ENCODE measurements at regions not wholly inside any gene's neighbourhood (a gene's known extent, or its start where the extent isn't known, plus 50 kb on each side); places are given as distances from the start of the nearest gene placed in this dataset.

- no peaks in the 10 kb centered on the region for H3K27me3 ChIP-seq (replicated peaks; ENCODE audit: control insufficient read depth, insufficient read depth, low read length, poor library complexity, severe bottlenecking)
- H3K36me3 ChIP-seq (ENCODE audit: control insufficient read depth, insufficient read depth, low read length) = no peaks in the 10 kb centered on the region
- no peak for DNase-seq
- H3K4me1 ChIP-seq (ENCODE audit: control insufficient read depth, insufficient read depth, low read length, poor library complexity, severe bottlenecking) = no peaks in the 10 kb centered on the region
- no peak overlapping the region for H3K27ac ChIP-seq (ENCODE audit: insufficient read depth, low read length, poor library complexity, severe bottlenecking)
- H3K9me3 ChIP-seq (ENCODE audit: control insufficient read depth, low read length) = no peaks in the 10 kb centered on the region
- H3K4me3 ChIP-seq (ENCODE audit: insufficient read depth, low read depth, low read length, poor library complexity, severe bottlenecking) = no peak overlapping the region
Measured at GRCh38 chrX:39758791-39759525, 338.8 kb downstream of the BCOR start.

DNA sequence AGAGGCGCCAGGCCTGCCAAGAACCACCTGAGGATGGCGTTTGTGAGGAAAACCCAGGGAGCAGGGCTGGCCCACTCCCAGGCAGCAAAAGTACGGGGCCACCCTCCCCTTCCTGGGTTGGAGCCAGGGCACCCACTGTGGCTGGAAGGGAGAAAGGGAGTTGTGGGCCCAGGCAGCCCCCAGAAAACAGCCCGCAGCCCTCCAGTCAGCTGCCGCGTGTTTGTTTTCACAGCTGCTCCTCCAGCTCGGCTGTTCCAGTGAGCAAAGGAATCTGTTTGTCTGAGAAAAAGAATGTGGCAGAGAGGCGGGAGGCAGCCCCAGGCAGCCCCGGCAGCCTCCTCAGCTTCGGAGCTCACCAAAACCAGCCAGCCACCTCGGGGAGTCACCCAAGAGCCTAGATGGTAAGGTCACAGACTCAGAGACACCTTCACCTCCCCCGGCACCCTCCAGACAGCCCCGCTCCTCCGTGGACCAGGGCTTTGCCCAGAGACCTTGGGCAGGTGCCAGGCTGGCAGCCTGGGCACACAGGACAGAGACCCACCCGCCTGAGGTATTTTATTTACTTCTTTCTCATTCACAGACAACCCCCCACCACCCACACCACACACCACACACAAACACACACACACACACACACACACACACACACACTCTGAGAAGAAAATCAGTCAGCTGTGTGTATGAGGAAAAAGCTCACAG lies 338.1 kb downstream of the BCOR start:
- no peak for DNase-seq
- H3K4me3 ChIP-seq (ENCODE audit: insufficient read depth, low read depth, low read length, poor library complexity, severe bottlenecking) = no peak overlapping the region
- H3K4me1 ChIP-seq (ENCODE audit: control insufficient read depth, insufficient read depth, low read length, poor library complexity, severe bottlenecking) = no peaks in the 10 kb centered on the region
- H3K9me3 ChIP-seq (ENCODE audit: control insufficient read depth, low read length) = no peaks in the 10 kb centered on the region
- H3K27ac ChIP-seq (ENCODE audit: insufficient read depth, low read length, poor library complexity, severe bottlenecking) = no peak overlapping the region
- no peaks in the 10 kb centered on the region for H3K27me3 ChIP-seq (replicated peaks; ENCODE audit: control insufficient read depth, insufficient read depth, low read length, poor library complexity, severe bottlenecking)
- no peaks in the 10 kb centered on the region for H3K36me3 ChIP-seq (ENCODE audit: control insufficient read depth, insufficient read depth, low read length)

DNA sequence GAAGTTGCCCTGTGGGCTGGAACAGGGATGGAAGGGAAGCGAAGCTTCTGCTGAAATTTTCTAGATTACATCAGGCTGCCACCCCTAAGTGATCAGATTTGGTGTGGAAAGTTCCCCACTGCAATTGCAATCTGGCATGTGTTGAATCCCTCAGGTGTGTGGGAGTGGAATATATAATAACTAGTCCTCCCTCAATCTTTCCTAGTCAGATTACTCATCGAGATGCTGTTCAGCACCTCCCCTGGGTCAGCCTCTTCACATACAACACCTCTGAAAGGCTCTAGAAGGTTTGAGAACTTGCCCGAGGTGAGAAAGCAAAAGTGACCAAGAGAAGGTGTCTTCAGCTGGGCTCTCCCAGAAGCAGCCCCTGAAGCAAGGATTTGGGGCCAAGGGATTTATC lies 336.8 kb downstream of the BCOR start:
- H3K4me1 ChIP-seq (ENCODE audit: control insufficient read depth, insufficient read depth, low read length, poor library complexity, severe bottlenecking) = no peaks in the 10 kb centered on the region
- no peak overlapping the region for H3K4me3 ChIP-seq (ENCODE audit: insufficient read depth, low read depth, low read length, poor library complexity, severe bottlenecking)
- no peak for DNase-seq
- H3K27me3 ChIP-seq (replicated peaks; ENCODE audit: control insufficient read depth, insufficient read depth, low read length, poor library complexity, severe bottlenecking) = no peaks in the 10 kb centered on the region
- no peaks in the 10 kb centered on the region for H3K9me3 ChIP-seq (ENCODE audit: control insufficient read depth, low read length)
- H3K27ac ChIP-seq (ENCODE audit: insufficient read depth, low read length, poor library complexity, severe bottlenecking) = no peak overlapping the region
- no peaks in the 10 kb centered on the region for H3K36me3 ChIP-seq (ENCODE audit: control insufficient read depth, insufficient read depth, low read length)

- Histone ChIP-seq H3K36me3 (ENCODE audit: control insufficient read depth, insufficient read depth, low read length) (no peaks in the 10 kb centered on the region), H3K27me3 (replicated peaks; ENCODE audit: control insufficient read depth, insufficient read depth, low read length, poor library complexity, severe bottlenecking) (no peaks in the 10 kb centered on the region), H3K9me3 (ENCODE audit: control insufficient read depth, low read length) (no peaks in the 10 kb centered on the region), H3K4me1 (ENCODE audit: control insufficient read depth, insufficient read depth, low read length, poor library complexity, severe bottlenecking) (no peaks in the 10 kb centered on the region), H3K4me3 (ENCODE audit: insufficient read depth, low read depth, low read length, poor library complexity, severe bottlenecking) (no peak overlapping the region), H3K27ac (ENCODE audit: insufficient read depth, low read length, poor library complexity, severe bottlenecking) (no peak overlapping the region)
- no peak for DNase-seq
Measured at GRCh38 chrX:39762266-39762841, 335.4 kb downstream of the BCOR start.

DNA sequence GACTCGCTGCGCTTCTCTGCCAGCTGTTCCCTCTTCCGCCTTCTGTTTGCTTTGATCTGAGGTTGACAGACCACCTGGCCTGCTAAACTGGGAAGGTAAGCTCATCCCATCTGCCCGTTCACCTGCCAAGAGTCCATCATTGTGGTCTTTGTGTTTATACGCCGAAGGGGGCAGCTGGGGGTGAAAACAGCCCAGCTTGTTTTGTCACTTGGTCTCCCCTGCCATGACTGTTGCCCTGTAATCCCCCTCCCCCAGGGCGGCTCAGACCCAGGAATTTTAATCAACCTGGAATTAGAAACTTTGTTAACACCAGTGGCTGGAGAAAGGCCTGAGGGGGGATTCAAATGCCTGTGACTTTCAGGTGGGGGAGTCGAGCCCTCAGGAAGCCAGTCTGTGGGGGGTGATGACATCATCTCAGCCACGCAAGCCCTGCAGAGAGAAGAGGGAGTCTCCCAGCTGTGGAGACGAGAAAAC lies 333.3 kb downstream of the BCOR start:
- H3K4me1 ChIP-seq (ENCODE audit: control insufficient read depth, insufficient read depth, low read length, poor library complexity, severe bottlenecking) = no peaks in the 10 kb centered on the region
- H3K27me3 ChIP-seq (replicated peaks; ENCODE audit: control insufficient read depth, insufficient read depth, low read length, poor library complexity, severe bottlenecking) = no peaks in the 10 kb centered on the region
- H3K4me3 ChIP-seq (ENCODE audit: insufficient read depth, low read depth, low read length, poor library complexity, severe bottlenecking) = no peak overlapping the region
- no peak overlapping the region for H3K27ac ChIP-seq (ENCODE audit: insufficient read depth, low read length, poor library complexity, severe bottlenecking)
- H3K9me3 ChIP-seq (ENCODE audit: control insufficient read depth, low read length) = no peaks in the 10 kb centered on the region
- no peaks in the 10 kb centered on the region for H3K36me3 ChIP-seq (ENCODE audit: control insufficient read depth, insufficient read depth, low read length)
- DNase-seq = no peak

DNA sequence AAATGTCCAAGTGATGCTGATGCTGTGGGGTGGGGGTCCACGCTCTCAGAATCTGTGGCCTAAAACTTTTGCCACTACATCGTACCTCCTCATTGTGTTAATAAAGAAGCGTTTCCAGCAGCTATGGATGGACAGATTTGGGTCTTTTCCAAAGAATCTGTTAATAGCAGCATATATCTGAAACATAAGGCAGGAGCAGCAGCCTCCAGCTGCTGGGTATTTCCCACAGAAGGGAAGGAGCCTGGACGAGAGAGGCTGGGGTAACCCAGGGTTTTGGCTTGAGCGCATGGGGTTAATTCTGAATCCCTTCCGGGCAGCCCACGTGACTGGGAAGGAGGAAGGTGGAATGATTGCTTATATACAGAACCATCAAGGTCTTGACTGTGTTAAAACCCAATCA lies 332.4 kb downstream of the BCOR start:
- no peak for DNase-seq
- H3K27ac ChIP-seq (ENCODE audit: insufficient read depth, low read length, poor library complexity, severe bottlenecking) = no peak overlapping the region
- no peaks in the 10 kb centered on the region for H3K4me1 ChIP-seq (ENCODE audit: control insufficient read depth, insufficient read depth, low read length, poor library complexity, severe bottlenecking)
- H3K27me3 ChIP-seq (replicated peaks; ENCODE audit: control insufficient read depth, insufficient read depth, low read length, poor library complexity, severe bottlenecking) = no peaks in the 10 kb centered on the region
- H3K4me3 ChIP-seq (ENCODE audit: insufficient read depth, low read depth, low read length, poor library complexity, severe bottlenecking) = no peak overlapping the region
- H3K36me3 ChIP-seq (ENCODE audit: control insufficient read depth, insufficient read depth, low read length) = no peaks in the 10 kb centered on the region
- no peaks in the 10 kb centered on the region for H3K9me3 ChIP-seq (ENCODE audit: control insufficient read depth, low read length)

GRCh38 chrX:39766085-39766726 lies 331.6 kb downstream of the BCOR start:
- H3K27me3 ChIP-seq (replicated peaks; ENCODE audit: control insufficient read depth, insufficient read depth, low read length, poor library complexity, severe bottlenecking) = no peaks in the 10 kb centered on the region
- H3K9me3 ChIP-seq (ENCODE audit: control insufficient read depth, low read length) = no peaks in the 10 kb centered on the region
- peak in 1 of 3 donors; percentile 2 for DNase-seq
- no peaks in the 10 kb centered on the region for H3K36me3 ChIP-seq (ENCODE audit: control insufficient read depth, insufficient read depth, low read length)
- H3K27ac ChIP-seq (ENCODE audit: insufficient read depth, low read length, poor library complexity, severe bottlenecking) = peak overlapping the region; percentile 70
- peaks cover under 1% of the 10 kb centered on the region for H3K4me1 ChIP-seq (ENCODE audit: control insufficient read depth, insufficient read depth, low read length, poor library complexity, severe bottlenecking)
- no peak overlapping the region for H3K4me3 ChIP-seq (ENCODE audit: insufficient read depth, low read depth, low read length, poor library complexity, severe bottlenecking)

DNA sequence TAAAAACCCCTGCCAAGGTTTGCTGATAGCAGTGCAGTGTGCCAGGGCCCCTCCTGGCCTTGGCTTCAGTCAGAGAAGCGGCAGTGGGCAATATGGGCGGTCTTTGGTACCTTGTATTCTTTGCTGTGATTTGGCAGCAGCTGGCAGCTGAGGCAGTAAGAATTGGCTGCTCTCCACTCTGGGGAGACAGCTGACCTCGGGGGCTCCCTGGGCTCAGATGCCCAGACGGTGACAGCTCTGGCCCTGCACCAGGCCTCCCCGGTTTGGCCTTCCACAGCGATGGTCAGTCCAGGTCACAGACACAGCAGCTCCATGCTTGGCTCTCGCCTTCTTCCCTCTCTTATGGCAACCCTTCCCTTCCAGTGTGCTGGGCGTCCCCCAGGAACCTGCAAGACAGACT lies 330.9 kb downstream of the BCOR start:
- Histone ChIP-seq H3K36me3 (ENCODE audit: control insufficient read depth, insufficient read depth, low read length) (no peaks in the 10 kb centered on the region), H3K4me3 (ENCODE audit: insufficient read depth, low read depth, low read length, poor library complexity, severe bottlenecking) (no peak overlapping the region), H3K27ac (ENCODE audit: insufficient read depth, low read length, poor library complexity, severe bottlenecking) (no peak overlapping the region), H3K27me3 (replicated peaks; ENCODE audit: control insufficient read depth, insufficient read depth, low read length, poor library complexity, severe bottlenecking) (no peaks in the 10 kb centered on the region), H3K9me3 (ENCODE audit: control insufficient read depth, low read length) (no peaks in the 10 kb centered on the region), H3K4me1 (ENCODE audit: control insufficient read depth, insufficient read depth, low read length, poor library complexity, severe bottlenecking) (peaks cover 7% of the 10 kb centered on the region)
- no peak for DNase-seq

DNA sequence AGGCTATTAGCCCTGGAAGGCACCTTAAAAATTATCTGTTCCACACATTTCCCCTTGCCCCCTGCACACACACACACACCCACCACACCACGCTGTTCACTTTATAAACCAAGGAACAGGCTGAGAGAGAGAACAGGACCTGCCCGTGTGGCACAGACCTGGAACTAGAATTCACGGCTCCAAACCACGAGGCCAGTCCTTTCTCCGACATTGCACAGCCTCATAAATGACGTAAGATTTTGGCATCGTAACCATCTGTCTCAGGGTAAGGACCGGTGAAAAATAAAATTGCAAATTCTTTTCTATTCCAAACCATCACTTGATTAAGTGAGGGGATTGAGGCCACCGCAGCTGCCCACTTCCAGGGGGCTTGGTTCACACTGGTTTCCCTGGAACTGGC lies 330.3 kb downstream of the BCOR start:
- no peak for DNase-seq
- H3K9me3 ChIP-seq (ENCODE audit: control insufficient read depth, low read length) = no peaks in the 10 kb centered on the region
- no peaks in the 10 kb centered on the region for H3K27me3 ChIP-seq (replicated peaks; ENCODE audit: control insufficient read depth, insufficient read depth, low read length, poor library complexity, severe bottlenecking)
- no peak overlapping the region for H3K27ac ChIP-seq (ENCODE audit: insufficient read depth, low read length, poor library complexity, severe bottlenecking)
- peaks cover 11% of the 10 kb centered on the region for H3K4me1 ChIP-seq (ENCODE audit: control insufficient read depth, insufficient read depth, low read length, poor library complexity, severe bottlenecking)
- H3K4me3 ChIP-seq (ENCODE audit: insufficient read depth, low read depth, low read length, poor library complexity, severe bottlenecking) = no peak overlapping the region
- no peaks in the 10 kb centered on the region for H3K36me3 ChIP-seq (ENCODE audit: control insufficient read depth, insufficient read depth, low read length)

DNA sequence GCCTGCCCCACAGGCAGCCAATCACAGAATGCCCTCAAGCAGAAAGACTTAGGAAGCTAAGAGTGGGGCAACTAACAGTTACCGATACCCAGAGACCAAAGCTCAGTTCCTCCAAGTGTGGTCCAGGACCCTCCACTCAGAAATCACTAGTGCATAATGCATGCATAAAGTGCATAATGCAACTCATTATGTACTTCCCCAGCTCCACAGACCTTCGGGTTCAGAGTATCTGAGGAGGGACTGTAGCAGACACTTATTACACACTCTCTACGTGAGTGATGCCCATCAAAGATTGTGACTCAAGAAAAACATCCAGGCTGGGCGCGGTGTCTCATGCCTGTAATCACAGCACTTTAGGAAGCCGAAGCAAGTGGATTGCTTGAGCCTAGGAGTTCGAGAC lies 328.0 kb downstream of the BCOR start:
- Histone ChIP-seq H3K4me1 (ENCODE audit: control insufficient read depth, insufficient read depth, low read length, poor library complexity, severe bottlenecking) (peaks cover 20% of the 10 kb centered on the region), H3K27me3 (replicated peaks; ENCODE audit: control insufficient read depth, insufficient read depth, low read length, poor library complexity, severe bottlenecking) (no peaks in the 10 kb centered on the region), H3K27ac (ENCODE audit: insufficient read depth, low read length, poor library complexity, severe bottlenecking) (no peak overlapping the region), H3K36me3 (ENCODE audit: control insufficient read depth, insufficient read depth, low read length) (no peaks in the 10 kb centered on the region), H3K9me3 (ENCODE audit: control insufficient read depth, low read length) (no peaks in the 10 kb centered on the region), H3K4me3 (ENCODE audit: insufficient read depth, low read depth, low read length, poor library complexity, severe bottlenecking) (no peak overlapping the region)
- no peak for DNase-seq
